Osteoblast (primary cell): ENCODE measurements at regions not wholly inside any gene's neighbourhood (a gene's known extent, or its start where the extent isn't known, plus 50 kb on each side); places are given as distances from the start of the nearest gene placed in this dataset.
"Not testable (repeated sequence)": the region's sequence is repeated elsewhere in the genome, so short reads cannot be mapped to it uniquely, and the experiment has no call there.

ENCODE experiments used
- DNase-seq: peaks from one replicate; pipeline ENCODE4 v3.0.0; 2011; ENCODE audit warnings: low spot score, mixed read lengths; ENCODE audit not compliant: insufficient read length; ENCODE audit errors: missing footprints
- H2AFZ ChIP-seq: 2 replicates; pipeline ENCODE4 v1.6.0; 2011; ENCODE audit warnings: mild to moderate bottlenecking, low read length
- H3K27ac ChIP-seq: 2 replicates; pipeline ENCODE4 v1.5.1; 2011; ENCODE audit warnings: mild to moderate bottlenecking, low read depth, low read length, moderate library complexity
- H3K27me3 ChIP-seq: 2 replicates; pipeline ENCODE4 v1.6.0; 2012; ENCODE audit warnings: mild to moderate bottlenecking, control low read depth, inconsistent platforms, low read length, moderate library complexity; ENCODE audit not compliant: insufficient read depth
- H3K36me3 ChIP-seq: 2 replicates; pipeline ENCODE4 v1.5.1; 2011; ENCODE audit warnings: mild to moderate bottlenecking, low read length, control low read depth, moderate library complexity; ENCODE audit not compliant: insufficient read depth
- H3K4me1 ChIP-seq: 2 replicates; pipeline ENCODE4 v1.5.1; 2011; ENCODE audit warnings: mild to moderate bottlenecking, low read length, control low read depth, moderate library complexity; ENCODE audit not compliant: insufficient read depth
- H3K4me2 ChIP-seq: 2 replicates; pipeline ENCODE4 v1.6.0; 2011; ENCODE audit warnings: mild to moderate bottlenecking, low read length; ENCODE audit not compliant: insufficient read depth
- H3K4me3 ChIP-seq: fragments of 200-600 bp; sonication (generic); 3 replicates; pipeline ENCODE4 v1.5.1; 2012; ENCODE audit warnings: mild to moderate bottlenecking, low read length, inconsistent platforms; ENCODE audit not compliant: insufficient read depth
- H3K79me2 ChIP-seq: 2 replicates; pipeline ENCODE4 v1.6.0; 2012; ENCODE audit warnings: mild to moderate bottlenecking, low read length, control low read depth, inconsistent platforms; ENCODE audit not compliant: insufficient read depth
- H3K9me3 ChIP-seq: 2 replicates; pipeline ENCODE4 v1.5.1; 2011; ENCODE audit warnings: low read depth, low read length, control low read depth
- H4K20me1 ChIP-seq: 2 replicates; pipeline ENCODE4 v1.6.0; 2012; ENCODE audit warnings: mild to moderate bottlenecking, low read length, control low read depth; ENCODE audit not compliant: insufficient read depth
- TF ChIP-seq, protein P1 (sequence below): IDR thresholded peaks from 2 replicates; pipeline ENCODE4 v1.5.1; 2011; ENCODE audit warnings: mild to moderate bottlenecking, low read depth, low read length, moderate library complexity; ENCODE audit errors: extremely low read depth

DNA sequence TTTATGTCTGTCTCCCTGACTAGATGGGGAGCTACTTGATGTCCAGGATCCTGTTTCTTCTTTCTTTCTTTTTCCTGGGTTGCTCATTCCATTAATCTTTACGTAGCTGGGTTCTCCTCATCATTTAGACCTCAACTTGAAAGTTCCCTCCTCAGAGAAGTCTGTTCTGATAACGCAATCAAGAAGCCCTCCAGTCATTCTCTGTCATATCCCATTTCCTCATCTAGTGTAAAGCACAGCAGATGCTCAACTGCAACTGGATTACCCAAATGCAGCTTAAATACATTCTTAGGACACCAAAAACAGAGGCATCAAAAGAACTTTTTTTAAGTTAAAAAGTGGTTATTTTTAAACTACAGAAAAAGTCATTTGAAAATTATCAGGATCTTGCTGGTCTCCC lies 51.7 kb upstream of the ST3GAL6 start:
- Histone ChIP-seq H3K79me2 (no peaks in the 10 kb centered on the region), H3K9me3 (no peaks in the 10 kb centered on the region), H3K4me2 (no peak overlapping the region), H3K36me3 (no peaks in the 10 kb centered on the region), H3K4me3 (no peak overlapping the region), H3K27me3 (peaks cover 14% of the 10 kb centered on the region), H2AFZ (no peak overlapping the region), H3K4me1 (no peaks in the 10 kb centered on the region), H4K20me1 (no peaks in the 10 kb centered on the region), H3K27ac (no peak overlapping the region)
- no peak for DNase-seq
- TF ChIP-seq, protein P1, sequence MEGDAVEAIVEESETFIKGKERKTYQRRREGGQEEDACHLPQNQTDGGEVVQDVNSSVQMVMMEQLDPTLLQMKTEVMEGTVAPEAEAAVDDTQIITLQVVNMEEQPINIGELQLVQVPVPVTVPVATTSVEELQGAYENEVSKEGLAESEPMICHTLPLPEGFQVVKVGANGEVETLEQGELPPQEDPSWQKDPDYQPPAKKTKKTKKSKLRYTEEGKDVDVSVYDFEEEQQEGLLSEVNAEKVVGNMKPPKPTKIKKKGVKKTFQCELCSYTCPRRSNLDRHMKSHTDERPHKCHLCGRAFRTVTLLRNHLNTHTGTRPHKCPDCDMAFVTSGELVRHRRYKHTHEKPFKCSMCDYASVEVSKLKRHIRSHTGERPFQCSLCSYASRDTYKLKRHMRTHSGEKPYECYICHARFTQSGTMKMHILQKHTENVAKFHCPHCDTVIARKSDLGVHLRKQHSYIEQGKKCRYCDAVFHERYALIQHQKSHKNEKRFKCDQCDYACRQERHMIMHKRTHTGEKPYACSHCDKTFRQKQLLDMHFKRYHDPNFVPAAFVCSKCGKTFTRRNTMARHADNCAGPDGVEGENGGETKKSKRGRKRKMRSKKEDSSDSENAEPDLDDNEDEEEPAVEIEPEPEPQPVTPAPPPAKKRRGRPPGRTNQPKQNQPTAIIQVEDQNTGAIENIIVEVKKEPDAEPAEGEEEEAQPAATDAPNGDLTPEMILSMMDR, result no peak

DNA sequence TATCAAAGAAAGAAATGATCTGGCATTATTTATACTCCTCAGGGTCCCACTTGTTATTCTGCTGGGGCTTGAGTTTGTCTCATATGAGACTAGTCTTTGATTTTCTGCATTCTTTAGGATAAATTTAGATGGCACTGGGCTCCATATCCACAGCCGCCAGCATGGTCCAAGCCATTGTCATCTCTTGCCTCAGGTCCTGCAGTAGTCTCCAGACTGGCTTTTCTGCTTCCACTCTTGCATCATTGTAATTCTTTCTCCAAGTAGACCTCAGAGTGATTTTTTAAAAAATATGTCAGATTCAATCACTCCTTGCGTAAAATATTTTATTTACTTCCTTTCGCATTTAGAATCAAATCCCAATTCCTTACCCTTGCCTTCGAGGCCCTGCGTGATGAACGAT lies 50.4 kb upstream of the ST3GAL6 start:
- DNase-seq, result no peak
- Histone ChIP-seq H3K27me3 (peaks cover 10% of the 10 kb centered on the region), H3K79me2 (no peaks in the 10 kb centered on the region), H3K36me3 (no peaks in the 10 kb centered on the region), H4K20me1 (no peaks in the 10 kb centered on the region), H3K4me3 (no peak overlapping the region), H2AFZ (no peak overlapping the region), H3K27ac (no peak overlapping the region), H3K4me1 (no peaks in the 10 kb centered on the region), H3K4me2 (no peak overlapping the region), H3K9me3 (no peaks in the 10 kb centered on the region)
- TF ChIP-seq, protein P1, result no peak

DNA sequence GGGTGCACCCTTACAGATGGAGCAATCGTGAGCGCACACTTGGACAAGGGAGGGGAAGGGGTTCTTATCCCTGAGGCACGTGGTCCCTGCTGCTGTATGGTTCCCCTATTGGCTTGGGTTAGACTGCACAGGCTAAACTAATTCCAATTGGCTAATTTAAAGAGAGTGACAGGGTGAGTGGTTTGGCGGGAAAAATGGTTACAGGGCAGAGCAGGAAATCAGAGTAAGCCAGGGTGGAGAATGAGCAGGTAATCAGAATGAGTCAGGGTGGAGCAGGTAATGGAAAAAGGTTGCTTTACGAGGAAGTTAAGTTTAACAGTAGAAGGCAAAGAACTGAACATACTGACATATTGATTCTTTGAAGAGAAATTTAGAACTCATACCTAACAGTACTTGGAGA lies 49.8 kb upstream of the ST3GAL6 start:
- not testable (repeated sequence) for H3K27ac ChIP-seq, DNase-seq, H3K36me3 ChIP-seq, H2AFZ ChIP-seq, H4K20me1 ChIP-seq, H3K27me3 ChIP-seq, H3K9me3 ChIP-seq, H3K4me3 ChIP-seq, H3K4me1 ChIP-seq, H3K4me2 ChIP-seq, H3K79me2 ChIP-seq
